ENCODE measurements at regions not wholly inside any gene's neighbourhood (a gene's known extent, or its start where the extent isn't known, plus 50 kb on each side); places are given as distances from the start of the nearest gene placed in this dataset.

DNA sequence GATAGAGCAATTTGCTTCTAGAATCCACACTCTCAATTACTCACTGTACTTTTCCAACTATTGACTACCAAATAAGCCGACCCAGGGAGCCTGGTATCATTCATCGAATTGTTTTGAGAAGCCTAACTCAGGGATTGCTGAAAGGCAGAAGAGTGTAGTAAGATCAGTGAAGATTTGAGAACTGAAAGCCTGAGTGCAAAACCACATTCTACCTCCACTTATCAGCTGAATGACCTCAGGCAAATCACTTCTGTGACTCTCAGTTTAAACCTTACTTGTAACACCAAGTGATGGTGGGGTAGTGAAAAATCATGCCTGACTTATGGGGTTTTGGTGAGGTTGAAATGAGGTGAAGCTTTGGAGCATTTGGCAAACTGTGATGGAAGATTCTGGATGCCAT is 126.1 kb upstream of the MAX start:
- TF ChIP-seq, protein P1, sequence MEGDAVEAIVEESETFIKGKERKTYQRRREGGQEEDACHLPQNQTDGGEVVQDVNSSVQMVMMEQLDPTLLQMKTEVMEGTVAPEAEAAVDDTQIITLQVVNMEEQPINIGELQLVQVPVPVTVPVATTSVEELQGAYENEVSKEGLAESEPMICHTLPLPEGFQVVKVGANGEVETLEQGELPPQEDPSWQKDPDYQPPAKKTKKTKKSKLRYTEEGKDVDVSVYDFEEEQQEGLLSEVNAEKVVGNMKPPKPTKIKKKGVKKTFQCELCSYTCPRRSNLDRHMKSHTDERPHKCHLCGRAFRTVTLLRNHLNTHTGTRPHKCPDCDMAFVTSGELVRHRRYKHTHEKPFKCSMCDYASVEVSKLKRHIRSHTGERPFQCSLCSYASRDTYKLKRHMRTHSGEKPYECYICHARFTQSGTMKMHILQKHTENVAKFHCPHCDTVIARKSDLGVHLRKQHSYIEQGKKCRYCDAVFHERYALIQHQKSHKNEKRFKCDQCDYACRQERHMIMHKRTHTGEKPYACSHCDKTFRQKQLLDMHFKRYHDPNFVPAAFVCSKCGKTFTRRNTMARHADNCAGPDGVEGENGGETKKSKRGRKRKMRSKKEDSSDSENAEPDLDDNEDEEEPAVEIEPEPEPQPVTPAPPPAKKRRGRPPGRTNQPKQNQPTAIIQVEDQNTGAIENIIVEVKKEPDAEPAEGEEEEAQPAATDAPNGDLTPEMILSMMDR (IDR thresholded peaks at IDR 0.05), result no peak
- no peak for TF ChIP-seq POLR2A (IDR thresholded peaks at IDR 0.05)

All from body of pancreas (tissue), 4 donors.